Fibroblast of skin of abdomen (primary cell): ENCODE measurements at regions not wholly inside any gene's neighbourhood (a gene's known extent, or its start where the extent isn't known, plus 50 kb on each side); places are given as distances from the start of the nearest gene placed in this dataset.

Source experiments
- DNase-seq: peaks from one replicate; pipeline ENCODE4 v3.0.0-alpha.2; 2013

DNA sequence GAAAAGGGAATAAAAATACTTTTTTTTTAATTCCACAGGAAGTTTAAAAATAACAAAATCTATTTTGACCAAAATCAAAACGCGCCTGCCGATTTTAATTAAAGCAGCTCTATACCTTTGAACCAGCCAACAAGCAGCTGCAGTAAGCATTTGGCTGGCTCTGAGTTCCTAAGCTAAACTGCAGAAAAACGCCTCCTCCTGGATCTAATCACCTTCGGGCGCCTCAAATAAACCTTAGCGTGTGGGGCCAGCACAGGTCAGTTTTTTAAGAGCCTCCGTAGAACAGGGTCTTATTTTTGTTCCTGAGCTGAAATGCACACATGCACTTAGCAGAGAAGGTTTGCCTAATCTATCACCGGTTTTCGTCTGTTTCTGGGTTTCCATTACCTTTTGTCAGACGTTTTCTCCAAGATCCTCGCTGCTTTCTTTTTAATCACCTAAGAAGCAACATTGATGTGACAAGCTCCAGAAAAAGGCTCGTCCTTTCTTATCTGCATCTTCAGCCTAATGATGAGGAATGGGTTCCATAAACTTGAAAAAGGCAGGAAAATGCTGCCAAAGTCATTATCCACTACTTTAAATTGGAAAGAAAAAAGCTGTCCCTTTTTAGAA lies 64.7 kb upstream of the HNRNPA3 start:
- no peak for DNase-seq

DNA sequence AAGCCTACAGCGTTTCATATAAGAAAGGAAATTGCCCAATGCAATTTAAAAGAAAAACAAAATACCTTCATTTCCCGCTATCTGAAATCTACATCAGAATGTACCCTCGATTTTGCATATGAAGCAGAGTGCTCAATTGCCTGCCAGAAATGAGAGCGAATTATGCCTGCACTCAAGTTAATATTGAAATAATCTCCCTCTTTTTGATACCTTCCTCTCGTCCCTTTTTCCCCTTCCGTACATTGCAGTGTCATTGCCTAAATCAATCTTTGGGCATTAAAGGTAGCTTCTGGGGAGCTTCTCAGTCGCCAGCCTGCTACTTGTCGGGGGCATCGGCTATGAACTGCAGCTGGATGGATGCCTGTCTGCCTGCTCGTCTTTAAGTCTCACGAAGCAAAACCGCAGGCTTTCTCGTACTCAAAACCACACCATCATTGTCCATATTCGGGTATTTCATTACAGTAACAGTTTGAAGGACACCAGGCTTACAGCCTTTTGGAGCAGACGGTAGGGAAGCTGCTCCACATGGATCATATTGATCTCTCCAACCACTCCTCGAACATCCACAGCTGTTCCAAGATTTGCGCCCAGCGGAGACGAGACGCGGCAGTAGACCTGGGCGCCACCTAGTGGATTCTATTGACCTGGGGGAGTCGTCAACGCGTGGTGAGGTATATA lies 64.0 kb upstream of the HNRNPA3 start:
- peak; percentile 77 for DNase-seq

DNA sequence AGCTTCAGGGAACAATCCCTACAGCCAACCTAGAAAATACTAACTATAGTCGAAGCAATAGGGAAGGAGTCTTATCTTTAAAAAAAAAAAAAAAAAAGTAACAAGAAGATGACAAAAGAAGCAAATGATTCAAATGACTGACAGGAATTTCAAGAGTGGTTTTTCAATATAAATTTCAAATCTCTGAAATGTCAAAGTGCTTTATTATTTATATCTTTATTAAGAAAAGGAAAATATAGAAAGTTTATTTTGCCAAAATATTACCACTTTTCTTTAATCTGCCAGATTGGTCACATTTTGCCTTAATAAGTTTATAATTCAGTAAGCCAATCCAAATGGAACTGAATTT lies 63.5 kb upstream of the HNRNPA3 start:
- DNase-seq, result no peak

DNA sequence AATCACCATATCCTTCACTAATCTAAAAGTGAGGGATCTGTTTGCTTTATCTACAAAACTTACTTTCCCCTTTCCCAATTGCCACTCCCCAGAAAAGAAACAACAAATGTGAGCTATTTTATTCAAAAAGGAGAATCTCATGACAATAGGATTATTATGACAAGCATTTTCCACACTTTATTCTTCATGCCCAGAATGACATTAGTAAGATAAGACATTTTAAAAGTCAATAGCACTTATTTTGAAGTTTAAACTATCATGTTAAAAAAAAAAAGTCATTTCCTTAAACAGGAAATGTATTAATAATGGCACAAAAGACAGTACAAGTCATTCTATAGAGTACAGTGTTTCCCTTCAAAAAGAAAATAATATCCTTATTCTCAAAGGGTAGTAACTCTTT lies 58.8 kb upstream of the HNRNPA3 start:
- DNase-seq, result no peak

DNA sequence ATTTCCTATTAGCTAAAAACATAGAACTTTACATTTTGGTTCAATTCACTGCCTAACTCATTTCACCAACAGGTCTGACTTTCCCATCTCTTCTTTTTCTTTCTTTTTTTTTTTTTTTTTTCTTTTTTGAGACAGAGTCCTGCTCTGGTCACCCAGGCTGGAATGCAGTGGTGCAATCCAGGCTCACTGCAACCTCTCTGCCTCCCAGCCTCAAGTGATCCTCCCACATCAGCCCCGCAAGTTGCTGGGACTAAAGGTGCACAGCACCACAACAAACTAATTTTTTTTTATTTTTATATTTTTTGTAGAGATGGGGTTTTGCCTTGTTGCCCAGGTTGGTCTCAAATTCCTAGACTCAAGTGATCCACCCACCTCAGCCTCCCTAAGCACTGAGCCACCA lies 57.8 kb upstream of the HNRNPA3 start:
- no peak for DNase-seq

DNA sequence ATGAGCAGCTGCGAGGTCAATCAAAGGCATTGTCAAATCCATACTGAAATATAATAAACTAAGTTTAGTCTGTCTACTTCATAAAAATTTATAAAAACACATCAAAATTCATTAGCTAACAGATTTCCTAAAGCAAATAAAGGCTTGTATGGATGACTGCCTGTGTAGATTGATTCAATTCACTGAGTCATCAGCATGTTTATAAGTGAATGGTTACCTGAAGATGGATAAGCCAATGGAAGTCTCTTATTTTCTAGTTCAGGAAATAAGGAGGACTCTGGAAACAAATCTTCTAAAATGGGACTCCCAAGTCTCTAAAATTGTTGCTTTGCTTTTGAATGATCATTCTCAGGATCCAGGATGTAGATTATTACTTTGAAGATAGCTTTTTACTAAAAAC lies 57.0 kb upstream of the HNRNPA3 start:
- no peak for DNase-seq

DNA sequence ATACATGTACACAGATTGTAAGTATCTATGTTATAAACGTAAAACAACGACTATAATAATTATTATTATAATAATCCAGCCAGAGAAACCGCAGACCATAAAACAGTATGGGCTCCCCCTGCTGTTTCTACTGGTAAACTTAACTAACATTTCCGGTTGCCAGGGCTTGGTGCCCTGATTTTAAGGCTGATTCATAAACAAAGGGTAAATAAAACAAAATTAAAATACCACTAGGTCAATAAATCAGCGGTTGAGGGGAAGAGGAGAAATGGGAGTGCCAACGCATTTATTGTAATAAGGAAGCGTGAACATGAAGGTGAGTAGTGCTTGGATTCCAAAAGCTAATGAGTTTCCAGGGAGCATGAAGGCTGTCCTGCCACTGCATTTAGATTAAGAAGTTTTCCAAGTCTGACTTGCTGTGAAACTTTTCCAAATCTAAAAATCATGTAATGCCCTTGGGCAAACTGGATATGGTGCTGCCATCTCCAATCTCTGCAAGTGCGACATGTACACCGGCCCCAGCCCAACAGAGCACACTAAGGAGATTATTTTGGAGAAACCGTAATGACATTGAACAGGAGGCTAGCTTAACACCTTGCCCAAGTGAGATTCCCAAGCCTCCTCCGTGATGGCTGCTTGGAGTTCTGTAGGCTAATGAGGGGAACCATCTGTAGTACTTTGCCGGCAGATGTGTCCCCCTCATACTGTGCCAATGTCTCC lies 50.7 kb upstream of the HNRNPA3 start:
- DNase-seq, result no peak
